ENCODE measurements at regions not wholly inside any gene's neighbourhood (a gene's known extent, or its start where the extent isn't known, plus 50 kb on each side); places are given as distances from the start of the nearest gene placed in this dataset.

GRCh38 chr12:131315601-131316000 lies 361.9 kb downstream of the ADGRD1 start:
- TF ChIP-seq CTCF (conservative IDR thresholded peaks at IDR 0.05; ENCODE audit: low read depth, low read length) (no peak), EZH2 (IDR thresholded peaks at IDR 0.05; ENCODE audit: borderline replicate concordance, low read depth, low read length, poor library complexity, severe bottlenecking) (no peak)
